ENCODE measurements at regions not wholly inside any gene's neighbourhood (a gene's known extent, or its start where the extent isn't known, plus 50 kb on each side); places are given as distances from the start of the nearest gene placed in this dataset.
"Not testable (repeated sequence)": the region's sequence is repeated elsewhere in the genome, so short reads cannot be mapped to it uniquely, and the experiment has no call there.

DNA sequence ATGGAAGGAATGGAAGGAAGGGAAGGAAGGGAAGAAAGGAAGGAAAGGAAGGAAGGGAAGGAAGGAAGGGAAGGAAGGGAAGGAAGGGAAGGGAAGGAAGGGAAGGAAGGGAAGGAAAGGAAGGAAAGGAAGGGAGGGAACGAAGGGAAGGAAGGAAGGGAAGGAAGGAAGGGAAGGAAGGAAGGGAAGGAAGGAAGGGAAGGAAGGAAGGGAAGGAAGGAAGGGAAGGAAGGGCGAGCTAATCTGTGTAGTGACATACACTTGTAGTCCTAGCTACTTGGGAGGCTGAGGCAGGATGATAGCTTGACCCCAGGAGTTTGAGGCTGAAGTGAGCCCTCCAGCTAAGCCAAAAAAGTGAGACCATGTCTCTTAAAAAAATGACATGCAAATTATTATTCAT, 311.3 kb upstream of the LUZP2 start:
- DNase-seq (ENCODE audit: low spot score), result not testable (repeated sequence)

DNA sequence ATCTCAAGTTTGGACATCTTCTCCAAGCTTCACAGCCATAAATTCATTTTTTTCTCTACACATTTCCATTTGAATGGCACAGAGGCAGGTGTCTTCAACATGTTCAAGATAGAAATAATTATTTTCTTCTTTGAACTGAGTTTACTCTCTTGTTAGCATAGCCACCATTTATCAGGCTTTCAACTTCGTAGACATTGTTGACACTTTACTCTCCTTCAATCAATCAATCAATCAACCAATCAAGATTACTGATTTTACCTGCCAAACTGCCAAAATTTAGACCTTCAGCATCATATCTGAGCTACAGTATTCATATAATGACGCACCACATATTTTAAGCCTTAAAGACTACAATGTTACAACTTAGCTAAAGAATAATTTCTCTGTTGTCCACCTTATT, 300.1 kb upstream of the LUZP2 start:
- DNase-seq (ENCODE audit: low spot score), result no peak

DNA sequence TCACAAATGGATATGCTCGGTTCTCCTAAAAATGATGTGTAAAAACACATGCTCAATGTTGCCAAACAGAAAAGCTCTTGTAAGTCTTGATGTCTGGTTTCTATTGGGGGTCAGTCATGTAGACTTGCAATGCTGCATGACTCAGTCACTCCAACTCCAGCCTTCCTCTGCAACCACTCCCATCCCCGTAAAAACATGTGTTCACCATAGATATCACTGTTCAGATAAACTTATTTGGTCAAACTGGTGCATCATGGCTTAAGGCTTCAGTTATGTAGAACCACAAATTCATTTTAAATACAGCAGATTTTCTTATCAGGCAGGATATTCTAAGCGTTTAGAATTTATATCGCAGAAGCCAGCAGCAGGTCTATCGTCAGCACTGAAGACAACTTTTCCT, 298.4 kb upstream of the LUZP2 start:
- DNase-seq (ENCODE audit: low spot score), result no peak

DNA sequence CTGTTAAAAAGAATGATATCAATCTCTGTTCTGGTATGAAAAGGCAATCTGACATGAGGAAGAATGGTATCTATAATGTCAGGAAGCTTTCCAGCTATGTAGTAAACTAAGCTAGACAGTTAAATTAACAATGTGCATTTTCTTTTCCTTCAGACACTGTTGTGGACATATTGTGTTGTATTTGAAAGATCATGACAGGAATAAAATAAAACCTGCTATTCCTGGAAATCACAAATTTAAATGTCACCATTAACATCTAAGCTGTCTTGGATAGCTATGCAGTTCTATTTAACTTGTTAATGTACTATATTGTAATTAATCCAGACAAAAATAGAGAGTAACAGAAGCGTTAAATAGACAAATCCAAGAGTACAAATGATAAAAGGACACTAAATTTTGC, 297.4 kb upstream of the LUZP2 start:
- DNase-seq (ENCODE audit: low spot score), result no peak

DNA sequence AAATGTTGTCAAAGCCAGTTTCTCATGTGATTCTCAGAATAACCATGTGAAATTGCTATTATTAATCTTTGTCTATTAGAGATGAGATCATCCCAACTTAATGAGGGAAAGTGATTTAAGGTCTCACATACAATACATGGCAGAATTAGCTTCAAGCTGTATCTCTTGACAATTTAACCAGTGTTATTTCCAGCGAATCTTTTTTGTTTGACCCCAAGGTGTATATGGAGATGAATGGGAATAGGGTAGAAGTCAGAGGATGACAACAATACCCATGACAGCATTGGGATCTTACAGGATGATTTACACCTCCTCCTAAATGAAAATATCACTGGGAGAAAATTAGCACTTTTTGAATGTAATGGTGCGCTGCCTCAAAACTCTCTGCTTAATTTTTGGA, 290.8 kb upstream of the LUZP2 start:
- no peak for DNase-seq (ENCODE audit: low spot score)

DNA sequence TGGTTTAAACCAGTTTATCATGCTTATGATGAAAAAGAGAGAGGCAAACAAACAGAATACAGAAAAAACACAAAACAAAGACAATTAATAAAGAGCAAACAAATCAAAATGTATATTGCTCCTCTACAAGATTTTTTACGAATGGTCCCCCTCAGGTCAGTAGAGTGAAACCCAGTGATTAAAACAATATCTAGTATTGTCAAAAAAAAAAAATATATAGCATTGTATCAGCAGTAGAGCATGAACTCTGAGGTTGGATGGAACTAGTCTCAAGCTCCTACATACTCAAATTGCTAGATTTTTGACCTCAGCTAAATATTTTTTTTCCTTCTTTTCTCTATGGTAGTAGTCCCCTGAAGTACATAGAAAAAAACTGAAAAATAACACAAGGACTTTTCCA, 290.3 kb upstream of the LUZP2 start:
- no peak for DNase-seq (ENCODE audit: low spot score)

DNA sequence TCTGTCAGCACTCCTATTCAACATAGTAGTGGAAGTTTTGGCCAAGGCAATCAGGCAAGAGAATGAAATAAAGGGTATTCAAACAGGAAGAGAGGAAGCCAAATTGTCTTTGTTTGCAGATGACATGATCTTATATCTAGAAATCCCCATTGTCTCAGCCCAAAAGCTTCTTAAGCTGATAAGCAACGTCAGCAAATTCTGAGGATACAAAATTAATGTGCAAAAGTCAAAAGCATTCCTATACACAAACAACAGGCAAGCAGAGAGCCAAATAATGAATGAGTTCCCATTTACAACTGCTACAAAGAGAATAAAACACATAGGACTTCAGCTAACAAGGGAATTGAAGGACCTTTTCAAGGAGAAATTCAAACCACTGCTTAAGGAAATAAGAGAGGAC, 280.4 kb upstream of the LUZP2 start:
- no peak for DNase-seq (ENCODE audit: low spot score)

DNA sequence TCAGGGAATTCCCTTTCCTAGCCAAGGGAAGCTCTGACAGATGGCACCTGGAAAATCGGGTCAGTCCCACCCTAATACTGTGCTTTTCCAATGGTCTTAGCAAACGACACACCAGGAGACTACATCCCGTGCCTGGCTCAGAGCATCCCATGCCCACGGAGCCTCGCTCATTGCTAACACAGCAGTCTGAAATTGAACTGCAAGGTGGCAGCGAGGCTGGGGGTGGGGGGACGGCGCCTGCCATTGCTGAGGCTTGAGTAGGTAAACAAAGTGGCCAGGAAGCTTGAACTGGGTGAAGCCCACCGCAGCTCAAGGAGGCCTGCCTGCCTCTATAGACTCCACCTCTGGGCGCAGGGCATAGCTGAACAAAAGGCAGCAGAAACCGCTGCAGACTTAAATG, 279.5 kb upstream of the LUZP2 start:
- DNase-seq (ENCODE audit: low spot score), result not testable (repeated sequence)

DNA sequence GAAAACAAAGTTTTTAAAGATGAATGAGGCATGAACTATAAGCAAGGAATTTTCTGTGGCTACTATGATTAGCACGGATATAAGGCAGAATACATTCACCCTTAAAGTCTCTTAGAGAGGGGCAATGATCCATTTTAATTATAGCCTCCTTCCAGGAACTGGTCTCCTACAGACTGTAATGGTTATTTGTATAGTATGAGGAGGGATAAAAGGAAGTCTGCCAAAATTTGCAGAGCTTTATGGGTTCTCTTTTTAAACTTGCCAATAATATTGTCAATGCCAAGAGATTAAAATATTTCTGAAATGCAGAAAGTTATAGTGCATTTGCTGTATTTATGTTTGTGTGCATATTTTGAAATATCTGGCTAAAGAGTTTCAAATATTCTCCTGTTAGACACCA, 271.4 kb upstream of the LUZP2 start:
- no peak for DNase-seq (ENCODE audit: low spot score)

DNA sequence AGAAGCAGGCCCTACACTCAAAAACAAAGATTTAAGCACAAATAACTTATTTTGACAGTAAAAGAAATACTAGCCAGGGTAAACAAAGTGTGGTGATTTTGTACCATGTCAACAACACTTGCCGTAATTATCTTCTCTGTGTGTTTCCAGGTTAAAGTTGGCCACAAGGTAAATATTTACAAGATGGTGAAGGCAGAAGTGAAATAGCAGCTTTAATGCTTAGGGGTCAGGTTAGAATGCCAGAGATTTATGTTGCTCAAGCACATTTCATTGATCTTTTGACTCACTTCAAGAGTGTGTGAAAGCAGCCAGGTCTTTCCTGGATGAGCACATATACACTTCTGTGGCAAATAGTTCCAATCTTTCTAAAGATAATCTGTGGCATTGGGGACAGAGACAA, 270.2 kb upstream of the LUZP2 start:
- DNase-seq (ENCODE audit: low spot score), result peak; percentile 23

DNA sequence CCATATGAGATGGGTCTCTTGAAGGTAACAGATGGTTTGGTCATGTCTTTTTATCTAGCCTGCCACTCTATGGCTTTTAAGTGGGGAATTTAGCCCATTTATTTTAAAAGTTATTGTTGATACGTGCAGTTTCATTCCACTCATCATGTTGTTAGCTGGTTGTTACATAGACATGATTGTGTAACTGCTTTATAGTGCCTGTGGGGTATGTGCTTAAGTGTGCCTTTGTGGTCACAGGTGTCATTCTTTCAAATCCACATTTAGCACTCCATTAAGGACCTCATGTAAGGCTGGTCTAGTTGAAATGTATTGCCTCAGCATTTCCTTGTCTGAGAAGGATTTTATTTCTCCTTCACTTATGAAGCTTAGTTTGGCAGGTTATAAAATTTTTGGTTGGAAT, 263.8 kb upstream of the LUZP2 start:
- no peak for DNase-seq (ENCODE audit: low spot score)

DNA sequence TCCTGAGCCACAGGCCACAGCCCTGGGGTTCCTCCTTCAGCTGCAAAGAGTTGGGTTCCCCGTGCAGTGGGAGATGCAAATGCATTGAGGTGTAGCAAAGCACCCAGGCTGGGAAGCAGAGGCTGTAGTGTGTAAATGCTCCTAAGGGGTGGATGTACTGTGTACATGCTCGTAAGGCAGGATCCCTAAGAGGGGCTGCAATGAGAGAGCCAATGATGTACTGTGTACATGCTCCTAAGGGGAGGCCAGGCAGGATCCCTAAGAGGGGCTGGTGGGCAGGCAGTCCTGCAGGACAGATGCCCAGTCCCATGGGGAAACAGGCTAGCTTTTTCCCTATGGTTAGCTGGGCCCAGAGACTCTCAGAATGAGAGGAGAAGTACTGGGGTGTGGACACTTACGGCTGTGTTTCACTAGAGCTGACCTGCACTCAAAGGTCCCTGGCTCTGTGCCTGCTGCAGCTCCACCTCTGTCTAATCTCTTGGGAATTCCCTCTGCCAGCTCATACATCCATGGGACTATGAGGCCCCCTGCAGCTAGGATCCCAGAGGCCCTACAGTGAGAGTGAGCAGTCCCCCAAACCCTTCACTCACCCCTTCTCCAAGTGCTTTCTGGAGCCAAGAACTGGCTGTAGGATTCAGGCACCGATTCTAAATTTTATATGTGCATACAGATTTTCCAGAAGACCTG, 261.9 kb upstream of the LUZP2 start:
- peak; percentile 12 for DNase-seq (ENCODE audit: low spot score)

DNA sequence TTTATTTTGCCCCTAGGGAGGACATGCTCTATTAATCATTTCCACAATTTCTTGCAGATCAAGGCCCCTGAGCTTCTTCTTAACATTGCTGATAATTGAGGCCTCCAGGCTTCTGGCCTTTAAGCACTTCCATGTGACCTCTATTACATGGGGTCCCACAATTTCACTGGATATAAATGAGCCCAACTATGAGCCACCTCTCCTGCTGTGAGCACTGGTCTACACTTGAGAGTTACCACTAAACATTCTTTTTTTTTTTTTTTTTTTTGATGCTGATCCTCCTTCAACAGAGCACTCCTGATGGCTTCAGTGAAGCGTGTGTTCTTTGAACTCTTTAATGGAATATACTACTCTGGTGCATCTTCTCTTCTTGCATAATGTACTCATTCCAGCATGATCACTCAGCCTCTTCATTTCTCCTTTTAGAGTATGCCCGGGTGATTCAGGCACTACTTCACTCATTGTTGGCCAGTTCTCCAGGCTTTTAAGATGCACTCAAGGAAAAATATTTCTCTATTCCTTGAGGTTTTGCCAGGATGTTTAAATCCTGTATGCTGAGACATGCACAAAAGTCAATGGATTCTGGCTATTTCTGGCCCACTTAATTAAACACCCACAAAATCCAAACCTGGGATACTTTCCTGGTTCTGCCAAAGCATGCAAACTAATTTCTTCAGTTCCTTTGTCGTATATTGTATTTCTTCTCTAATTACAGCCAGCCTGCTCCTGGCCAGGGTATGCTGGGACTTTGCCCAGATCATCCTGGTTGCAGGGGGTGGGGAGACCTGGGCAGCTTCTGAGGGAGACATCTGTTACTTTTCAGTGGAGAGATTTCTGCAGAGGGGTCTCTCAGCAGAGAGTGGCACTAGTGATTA, 257.8 kb upstream of the LUZP2 start:
- DNase-seq (ENCODE audit: low spot score), result no peak

DNA sequence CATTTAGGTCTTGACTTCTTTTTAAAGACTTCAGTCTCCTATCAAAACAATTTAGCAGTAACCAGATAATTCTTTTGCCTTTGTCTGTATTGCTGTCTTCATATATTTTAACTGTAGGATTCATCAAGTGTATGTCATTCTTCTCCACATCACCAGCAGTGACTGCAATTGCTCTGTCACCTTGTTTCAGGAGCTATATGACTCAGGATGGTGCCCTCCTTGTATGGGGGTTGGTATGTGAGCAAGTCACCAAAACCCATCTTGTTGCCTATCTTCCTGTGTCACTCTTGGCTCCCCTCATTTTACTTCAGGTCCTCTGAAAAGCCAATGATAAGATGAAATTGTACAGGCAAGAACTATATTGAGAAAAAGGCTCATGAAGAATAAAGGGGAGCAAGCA, 256.9 kb upstream of the LUZP2 start:
- no peak for DNase-seq (ENCODE audit: low spot score)

DNA sequence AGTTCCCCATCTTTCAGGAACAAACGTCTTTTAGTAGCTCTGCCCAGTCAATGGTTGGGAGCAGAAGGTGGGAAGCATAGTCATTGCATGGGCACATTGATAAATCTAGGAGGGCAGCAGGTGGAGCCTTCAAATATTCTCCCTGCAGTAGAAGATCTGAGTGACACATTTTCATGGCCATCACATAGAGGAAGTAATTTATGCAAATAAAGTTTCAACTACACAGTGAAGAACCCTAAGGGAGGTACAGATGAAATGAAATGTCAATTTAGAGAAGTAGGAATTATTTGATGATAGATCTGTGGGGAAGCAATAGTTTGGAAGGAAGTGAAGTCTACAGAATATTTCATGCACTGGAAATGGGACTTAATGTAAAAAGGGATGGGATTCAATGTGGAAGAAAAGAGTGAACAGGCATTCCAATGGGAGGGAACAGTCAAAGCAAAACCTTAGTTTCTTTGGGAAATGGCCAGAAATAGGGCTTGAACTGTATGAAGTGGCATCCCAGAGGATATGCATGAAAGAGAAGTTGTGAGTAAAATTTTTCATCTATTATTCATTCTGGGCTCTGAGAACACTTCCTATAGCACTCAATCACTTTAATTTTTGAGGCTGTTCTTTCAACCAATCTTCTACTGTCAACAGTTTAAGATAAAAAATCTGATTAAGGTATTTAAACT, 256.2 kb upstream of the LUZP2 start:
- DNase-seq (ENCODE audit: low spot score), result no peak

DNA sequence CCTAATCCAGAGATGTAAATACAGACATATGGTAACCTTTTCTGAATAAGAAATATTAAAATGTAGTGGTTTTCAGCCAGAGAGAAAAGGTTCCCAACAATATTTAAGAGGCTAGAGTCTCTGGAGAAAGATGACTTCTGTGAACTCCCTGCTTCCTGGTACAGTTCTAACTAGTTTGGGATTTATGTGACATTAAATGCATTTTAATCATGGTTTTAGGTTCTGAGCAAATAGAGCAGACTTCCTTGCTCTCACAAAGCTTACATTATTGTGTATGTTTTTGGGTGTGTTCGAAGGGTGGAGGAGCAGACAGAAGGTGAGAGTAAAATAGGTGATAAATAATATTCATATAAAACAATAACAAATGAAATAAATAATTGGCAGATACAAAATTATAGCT, 250.1 kb upstream of the LUZP2 start:
- DNase-seq (ENCODE audit: low spot score), result no peak

DNA sequence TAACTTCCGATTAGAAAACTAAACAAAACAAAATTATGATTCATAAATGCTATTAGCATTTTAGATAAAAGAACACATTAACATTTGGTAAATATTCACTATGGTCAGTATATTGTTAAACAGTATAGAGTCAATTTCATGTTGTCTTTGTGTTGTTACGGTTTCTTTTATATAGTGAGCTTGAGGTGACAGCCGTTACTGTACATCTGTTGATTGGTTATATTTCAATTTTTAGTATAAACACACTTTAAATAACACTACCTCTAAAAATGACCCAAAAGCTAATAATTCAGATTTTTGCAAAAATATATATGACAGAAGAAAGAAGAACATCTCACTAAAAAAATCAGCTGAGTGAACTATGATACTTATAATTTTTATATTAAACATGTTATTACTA, 249.0 kb upstream of the LUZP2 start:
- no peak for DNase-seq (ENCODE audit: low spot score)

DNA sequence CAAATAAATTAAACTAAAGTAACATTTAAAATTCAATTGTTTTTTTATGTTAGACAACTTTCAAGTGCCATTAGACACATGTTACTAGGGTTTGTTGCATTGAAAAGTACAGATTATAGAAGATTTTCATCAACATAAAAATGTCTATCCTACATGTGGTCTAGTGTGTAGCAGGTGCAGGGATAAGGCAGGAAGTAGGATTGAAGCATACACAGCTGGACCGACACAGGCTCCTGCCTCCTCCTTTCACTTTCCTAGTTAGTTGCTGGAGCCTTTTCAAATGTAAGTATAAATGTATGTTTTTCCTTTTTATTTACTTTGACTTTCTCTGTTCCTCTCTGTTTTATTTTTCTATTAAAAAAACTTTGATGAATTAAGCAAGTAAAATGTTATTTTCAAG, 246.9 kb upstream of the LUZP2 start:
- DNase-seq (ENCODE audit: low spot score), result no peak

DNA sequence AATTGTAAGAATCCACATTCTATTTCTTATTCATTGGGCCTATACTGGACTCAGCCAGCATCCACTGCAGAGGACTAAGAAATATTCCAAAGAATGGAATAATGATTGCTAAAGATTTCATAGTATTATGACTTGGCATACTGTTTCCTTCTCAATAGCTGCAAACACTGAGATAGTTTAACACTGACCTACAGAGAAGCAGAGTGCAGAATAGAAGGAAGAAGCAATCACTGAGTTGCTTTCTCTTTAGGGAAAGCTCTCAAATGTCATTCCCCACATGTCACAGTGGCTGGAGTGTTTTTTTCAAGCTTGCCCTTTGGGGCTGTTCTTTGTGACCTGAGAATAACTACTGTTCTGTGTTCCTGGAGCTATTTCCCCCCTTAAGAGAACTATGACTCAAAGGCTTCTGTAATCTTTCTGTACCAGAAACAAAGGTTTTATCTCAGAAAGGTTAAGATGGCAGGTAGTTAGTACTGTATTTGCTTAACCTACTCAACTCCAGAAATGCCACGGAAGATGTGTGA, 243.6 kb upstream of the LUZP2 start:
- no peak for DNase-seq (ENCODE audit: low spot score)

DNA sequence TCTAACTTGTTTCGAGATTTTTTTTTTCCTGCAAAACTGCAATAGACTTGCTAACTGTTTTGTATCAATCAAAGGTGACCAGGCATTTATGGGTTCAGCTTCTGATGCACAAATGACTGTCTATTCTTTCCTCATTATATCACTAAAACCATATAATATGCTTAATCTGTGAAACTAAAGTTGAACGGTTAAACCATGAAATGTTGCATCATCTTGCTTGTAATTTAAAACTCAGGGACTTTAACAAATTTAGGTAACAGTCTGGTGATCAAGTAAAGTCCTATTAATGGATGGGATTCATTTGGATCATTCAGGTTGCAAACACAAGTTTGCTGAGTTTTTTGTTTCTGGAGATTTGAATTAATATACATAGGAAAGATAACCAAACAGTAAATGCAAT, 232.0 kb upstream of the LUZP2 start:
- no peak for DNase-seq (ENCODE audit: low spot score)

DNA sequence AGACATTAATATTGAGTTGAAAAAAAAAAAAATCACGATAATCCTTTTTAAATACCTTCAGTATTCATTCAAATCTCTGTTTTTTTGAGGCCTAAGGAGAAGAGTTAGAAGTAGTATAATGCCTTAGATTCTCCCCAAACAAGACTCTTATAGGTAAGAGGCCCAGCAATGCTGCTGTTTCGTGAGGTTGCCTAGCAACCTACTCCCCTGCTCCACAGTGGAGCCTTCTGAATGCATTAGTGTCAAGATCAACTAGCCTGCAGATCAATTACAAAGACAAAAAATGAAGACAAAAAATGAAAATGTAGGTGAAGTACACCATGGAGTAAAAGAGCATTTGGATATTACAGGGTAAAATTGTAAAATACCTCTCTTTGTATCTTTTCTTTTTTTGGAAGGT, 229.8 kb upstream of the LUZP2 start:
- DNase-seq (ENCODE audit: low spot score), result no peak

DNA sequence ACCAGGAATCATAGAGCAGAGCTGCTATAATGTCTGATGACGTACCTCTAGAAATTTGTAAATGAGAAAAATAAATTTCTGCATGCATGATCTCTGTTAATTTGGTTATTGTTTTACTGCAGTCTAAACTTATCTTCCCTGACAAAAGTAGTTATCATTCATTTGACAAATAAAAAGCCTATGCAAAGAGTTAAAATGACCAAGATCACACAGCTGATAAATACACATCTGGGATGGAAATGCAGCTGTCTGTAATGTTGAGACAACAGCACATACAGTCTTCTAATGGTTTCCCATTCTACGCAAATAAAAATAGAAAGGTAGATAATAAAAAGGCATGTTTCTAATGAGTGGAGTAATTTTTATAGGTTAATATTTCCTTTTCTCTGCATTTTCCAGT, 225.1 kb upstream of the LUZP2 start:
- no peak for DNase-seq (ENCODE audit: low spot score)

DNA sequence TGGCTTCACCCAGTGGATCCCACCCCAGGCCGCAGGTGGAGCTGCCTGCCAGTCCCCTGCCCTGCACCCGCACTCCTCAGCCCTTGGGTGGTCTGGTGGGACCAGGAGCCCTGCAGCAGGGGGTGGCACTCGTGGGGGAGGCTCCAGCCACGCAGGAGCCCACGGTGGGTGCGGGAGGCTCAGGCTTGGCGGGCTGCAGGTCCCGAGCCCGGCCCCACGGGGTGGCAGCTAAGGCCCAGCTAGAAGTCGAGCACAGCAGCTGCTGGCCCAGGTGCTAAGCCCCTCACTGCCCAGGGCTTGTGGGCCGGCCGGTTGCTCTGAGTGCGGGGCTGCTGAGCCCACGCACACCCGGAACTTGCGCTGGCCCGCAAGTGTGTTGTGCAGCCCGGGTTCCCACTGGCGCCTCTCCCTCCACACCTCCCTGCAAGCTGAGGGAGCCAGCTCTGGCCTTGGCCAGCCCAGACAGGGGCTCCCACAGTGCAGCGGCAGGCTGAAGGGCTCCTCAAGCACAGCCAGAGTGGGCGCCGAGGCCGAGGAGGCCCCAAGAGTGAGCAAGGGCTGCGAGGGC, 222.6 kb upstream of the LUZP2 start:
- not testable (repeated sequence) for DNase-seq (ENCODE audit: low spot score)
